NCI-H446 treated with DMSO at 0.1 percent for 48 hours (cell line): ENCODE measurements at regions not wholly inside any gene's neighbourhood (a gene's known extent, or its start where the extent isn't known, plus 50 kb on each side); places are given as distances from the start of the nearest gene placed in this dataset.

Experiments
- DNase-seq: peaks from one replicate; lab custom pipeline; 2025; lab: John Stamatoyannopoulos, UW

GRCh38 chr1:98034505-98034904 lies 113.7 kb upstream of the DPYD start:
- DNase-seq: peak; percentile 88

GRCh38 chr1:98032958-98033357 lies 112.1 kb upstream of the DPYD start:
- DNase-seq: no peak

- DNase-seq: no peak
Measured at GRCh38 chr1:98030976-98031375, 110.1 kb upstream of the DPYD start.

- no peak for DNase-seq
Measured at GRCh38 chr1:98030483-98030882, 109.6 kb upstream of the DPYD start.

GRCh38 chr1:98028800-98029199 lies 108.0 kb upstream of the DPYD start:
- no peak for DNase-seq

- DNase-seq: no peak
Measured at GRCh38 chr1:98027103-98027705, 106.4 kb upstream of the DPYD start.

- peak; percentile 79 for DNase-seq
Measured at GRCh38 chr1:98025858-98026257, 105.0 kb upstream of the DPYD start.

- DNase-seq: peak; percentile 80
Measured at GRCh38 chr1:98021126-98021525, 100.3 kb upstream of the DPYD start.

- DNase-seq: no peak
Measured at GRCh38 chr1:98019747-98020146, 98.9 kb upstream of the DPYD start.

- no peak for DNase-seq
Measured at GRCh38 chr1:98018074-98018473, 97.2 kb upstream of the DPYD start.

GRCh38 chr1:98017184-98017583 lies 96.3 kb upstream of the DPYD start:
- no peak for DNase-seq

- DNase-seq: no peak
Measured at GRCh38 chr1:98008373-98008772, 87.5 kb upstream of the DPYD start.

GRCh38 chr1:98005326-98006010 lies 84.6 kb upstream of the DPYD start:
- DNase-seq: no peak

- no peak for DNase-seq
Measured at GRCh38 chr1:98003442-98003841, 82.6 kb upstream of the DPYD start.

GRCh38 chr1:98002288-98002687 lies 81.5 kb upstream of the DPYD start:
- no peak for DNase-seq

GRCh38 chr1:98001764-98002163 lies 80.9 kb upstream of the DPYD start:
- no peak for DNase-seq

- no peak for DNase-seq
Measured at GRCh38 chr1:97999320-97999719, 78.5 kb upstream of the DPYD start.

GRCh38 chr1:97996880-97997279 lies 76.0 kb upstream of the DPYD start:
- DNase-seq: peak; percentile 59

- DNase-seq: no peak
Measured at GRCh38 chr1:97989094-97989680, 68.4 kb upstream of the DPYD start.

GRCh38 chr1:97986041-97987005 lies 65.5 kb upstream of the DPYD start:
- no peak for DNase-seq

- DNase-seq: no peak
Measured at GRCh38 chr1:97983126-97983525, 62.3 kb upstream of the DPYD start.

- DNase-seq: no peak
Measured at GRCh38 chr1:97980530-97980929, 59.7 kb upstream of the DPYD start.
